Uterus (tissue), 3 donors: ENCODE measurements at regions not wholly inside any gene's neighbourhood (a gene's known extent, or its start where the extent isn't known, plus 50 kb on each side); places are given as distances from the start of the nearest gene placed in this dataset.

Source experiments
- DNase-seq, 2 donors: peaks; one replicate each; pipeline ENCODE4 v3.0.0-alpha.2; 2019 to 2020
- H3K27ac ChIP-seq, 2 donors: fragments of 200-600 bp; sonication (generic); 1 replicate in 1 of 2; 2 replicates in 1 of 2; pipeline ENCODE4 v1.5.1; 2016 to 2018
- H3K27me3 ChIP-seq, 2 donors: fragments of 200-600 bp; sonication (generic); one replicate each; pipeline ENCODE4 v1.5.1; 2018 to 2019; ENCODE audit warnings: control low read depth in 1 of 2
- H3K36me3 ChIP-seq, 2 donors: fragments of 200-600 bp; sonication (generic); one replicate each; pipeline ENCODE4 v1.5.1; 2019; ENCODE audit warnings: control low read depth in 1 of 2
- H3K4me1 ChIP-seq, 2 donors: fragments of 200-600 bp; sonication (generic); one replicate each; pipeline ENCODE4 v1.5.1; 2018 to 2019; ENCODE audit warnings: control low read depth in 1 of 2
- H3K4me3 ChIP-seq, 2 donors: fragments of 200-600 bp; sonication (generic); 1 replicate in 1 of 2; 2 replicates in 1 of 2; pipeline ENCODE4 v1.5.1; 2018 to 2019; ENCODE audit warnings: mild to moderate bottlenecking in 1 of 2
- H3K9me3 ChIP-seq, 2 donors: fragments of 200-600 bp; sonication (generic); one replicate each; pipeline ENCODE4 v1.5.1; 2019; ENCODE audit warnings: control low read depth in 1 of 2
- CTCF ChIP-seq, 4 experiments: fragments of 200-600 bp in 2 of 4; fragments of 450-650 bp in 2 of 4; sonication (generic) in 2 of 4; IDR thresholded peaks; one replicate each; pipeline ENCODE4 v1.5.1; 2016 to 2019; ENCODE audit warnings: antibody characterized with exemption in 4 of 4, mild to moderate bottlenecking in 2 of 4, moderate library complexity in 1 of 4
- POLR2A ChIP-seq, 2 donors: fragments of 450-650 bp; IDR thresholded peaks; one replicate each; pipeline ENCODE4 v1.6.1; 2016; ENCODE audit warnings: antibody characterized with exemption in 2 of 2, mild to moderate bottlenecking in 1 of 2, moderate library complexity in 1 of 2
- intact Hi-C: fragments of 100-400 bp; cut with DNase I; formaldehyde crosslinking; loops from one replicate; pipeline ENCODE4 v1.15.1; 2023; ENCODE audit warnings: low total_unique reads
- donor health status: DM: yes; HTN: yes; CAD: no.

- Histone ChIP-seq H3K4me1 (no peaks in the 10 kb centered on the region), H3K9me3 (no peaks in the 10 kb centered on the region), H3K27me3 (no peaks in the 10 kb centered on the region), H3K27ac (peak overlapping the region; percentile 41 to 47), H3K36me3 (no peaks in the 10 kb centered on the region), H3K4me3 (no peak overlapping the region)
- no peak for TF ChIP-seq CTCF (IDR thresholded peaks at IDR 0.05)
- TF ChIP-seq POLR2A (IDR thresholded peaks at IDR 0.05) = no peak
- intact Hi-C loops = no loop called here
- DNase-seq = peak; percentile 26 to 41
These were observed 185.9 kb upstream of the ATP1B1 start for GRCh38 chr1:168920456-168921094.

- H3K27me3 ChIP-seq = no peaks in the 10 kb centered on the region
- H3K4me3 ChIP-seq = no peak overlapping the region
- H3K27ac ChIP-seq = peak overlapping the region; percentile 41 to 47
- TF ChIP-seq POLR2A (IDR thresholded peaks at IDR 0.05) (no peak), CTCF (IDR thresholded peaks at IDR 0.05) (no peak)
- H3K4me1 ChIP-seq = no peaks in the 10 kb centered on the region
- H3K36me3 ChIP-seq = no peaks in the 10 kb centered on the region
- no peaks in the 10 kb centered on the region for H3K9me3 ChIP-seq
- no peak for DNase-seq
- intact Hi-C loops = no loop called here
These were observed 184.9 kb upstream of the ATP1B1 start for GRCh38 chr1:168921629-168922028.

GRCh38 chr1:168923521-168924136 lies 182.9 kb upstream of the ATP1B1 start:
- Histone ChIP-seq H3K36me3 (no peaks in the 10 kb centered on the region), H3K27me3 (no peaks in the 10 kb centered on the region), H3K4me1 (no peaks in the 10 kb centered on the region), H3K4me3 (no peak overlapping the region), H3K27ac (no peak overlapping the region), H3K9me3 (no peaks in the 10 kb centered on the region)
- no peak for TF ChIP-seq CTCF (IDR thresholded peaks at IDR 0.05)
- no peak for TF ChIP-seq POLR2A (IDR thresholded peaks at IDR 0.05)
- intact Hi-C loops = no loop called here
- no peak for DNase-seq

GRCh38 chr1:168924976-168925375 lies 181.5 kb upstream of the ATP1B1 start:
- Histone ChIP-seq H3K4me3 (no peak overlapping the region), H3K9me3 (no peaks in the 10 kb centered on the region), H3K36me3 (no peaks in the 10 kb centered on the region), H3K27ac (no peak overlapping the region), H3K27me3 (no peaks in the 10 kb centered on the region), H3K4me1 (no peaks in the 10 kb centered on the region)
- TF ChIP-seq CTCF (IDR thresholded peaks at IDR 0.05) = no peak
- TF ChIP-seq POLR2A (IDR thresholded peaks at IDR 0.05) = no peak
- intact Hi-C loops = no loop called here
- DNase-seq = no peak

- intact Hi-C loops = no loop called here
- Histone ChIP-seq H3K27ac (no peak overlapping the region), H3K27me3 (no peaks in the 10 kb centered on the region)
These were observed 180.3 kb upstream of the ATP1B1 start for GRCh38 chr1:168926236-168926635.

More at GRCh38 chr1:168926236-168926635, 180.3 kb upstream of the ATP1B1 start:
- H3K4me3 ChIP-seq = no peak overlapping the region
- DNase-seq = no peak
- H3K9me3 ChIP-seq = no peaks in the 10 kb centered on the region
- no peak for TF ChIP-seq CTCF (IDR thresholded peaks at IDR 0.05)
- TF ChIP-seq POLR2A (IDR thresholded peaks at IDR 0.05) = no peak
- H3K36me3 ChIP-seq = no peaks in the 10 kb centered on the region
- H3K4me1 ChIP-seq = no peaks in the 10 kb centered on the region
